A673 (cell line): ENCODE measurements at regions not wholly inside any gene's neighbourhood (a gene's known extent, or its start where the extent isn't known, plus 50 kb on each side); places are given as distances from the start of the nearest gene placed in this dataset.

ENCODE experiments used
- CTCF ChIP-seq: fragments of 300-800, 200-600 bp; sonication (generic); conservative IDR thresholded peaks from 2 replicates; pipeline ENCODE4 v1.5.1; 2017; ENCODE audit warnings: low read depth, mild to moderate bottlenecking, antibody characterized with exemption, low read length, moderate library complexity, mixed read lengths
- EZH2 ChIP-seq: fragments of 200-600 bp; sonication (generic); IDR thresholded peaks from 2 replicates; pipeline ENCODE4 v1.6.1; 2017; ENCODE audit warnings: borderline replicate concordance, low read depth, mild to moderate bottlenecking, mixed read lengths, antibody characterized with exemption, low read length; ENCODE audit not compliant: poor library complexity, severe bottlenecking

GRCh38 chr5:3793162-3793561 lies 197.5 kb downstream of the IRX1 start:
- TF ChIP-seq CTCF: no peak
- no peak for TF ChIP-seq EZH2
